ENCODE measurements at regions not wholly inside any gene's neighbourhood (a gene's known extent, or its start where the extent isn't known, plus 50 kb on each side); places are given as distances from the start of the nearest gene placed in this dataset.

GRCh38 chr12:127675936-127676335 is 591.0 kb upstream of the TMEM132C start:
- TF ChIP-seq EP300 (IDR thresholded peaks at IDR 0.05): no peak
- TF ChIP-seq CTCF (IDR thresholded peaks at IDR 0.05): no peak
- no peak for TF ChIP-seq POLR2AphosphoS5 (IDR thresholded peaks at IDR 0.05)
- no peak for TF ChIP-seq POLR2A (IDR thresholded peaks at IDR 0.05)

Measured in stomach (tissue), 4 donors.